Right renal cortex interstitium (tissue), 3 donors: ENCODE measurements at regions not wholly inside any gene's neighbourhood (a gene's known extent, or its start where the extent isn't known, plus 50 kb on each side); places are given as distances from the start of the nearest gene placed in this dataset.

Source experiments
- DNase-seq, 3 donors: peaks; one replicate each; pipeline ENCODE4 v3.0.0-alpha.2; 2013; ENCODE audit warnings: low read depth in 3 of 3, low spot score in 2 of 3

DNA sequence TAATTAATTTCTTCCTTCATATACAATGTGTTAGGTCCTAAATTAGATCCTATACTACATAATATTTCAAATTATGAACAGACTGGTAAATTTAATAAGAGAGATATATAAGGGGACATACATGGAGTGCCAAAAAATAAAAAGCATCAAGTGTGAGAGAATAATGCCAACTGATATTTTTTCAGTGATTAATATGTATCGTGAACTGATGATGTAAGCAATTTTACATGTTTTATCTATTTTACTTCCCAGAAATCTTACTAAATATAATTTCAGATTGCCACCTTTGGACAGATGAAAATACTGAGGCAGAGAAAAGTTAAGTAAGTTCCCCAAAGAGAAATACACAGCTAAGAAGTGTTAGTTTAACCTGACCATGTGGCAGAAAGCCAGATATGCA lies 870.8 kb downstream of the SLITRK5 start:
- DNase-seq = no peak

DNA sequence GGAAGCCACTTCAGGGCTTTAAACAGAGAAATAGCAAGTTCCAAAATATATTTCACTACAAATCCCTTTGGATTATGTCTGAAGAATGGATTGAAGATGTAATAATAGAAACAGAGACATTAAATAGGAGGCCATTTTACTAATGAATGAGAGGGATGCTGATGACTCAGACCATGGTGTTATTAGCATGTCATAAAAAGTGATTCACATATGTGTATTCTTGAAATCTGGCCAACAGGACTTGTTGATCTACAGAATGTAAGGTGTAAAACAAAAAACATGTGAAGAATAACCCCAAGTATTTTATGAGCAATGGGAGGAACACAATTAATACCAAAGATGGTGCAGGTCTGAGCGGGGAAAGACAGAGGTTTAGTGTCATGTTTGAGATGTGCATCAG lies 873.7 kb downstream of the SLITRK5 start:
- DNase-seq = no peak

DNA sequence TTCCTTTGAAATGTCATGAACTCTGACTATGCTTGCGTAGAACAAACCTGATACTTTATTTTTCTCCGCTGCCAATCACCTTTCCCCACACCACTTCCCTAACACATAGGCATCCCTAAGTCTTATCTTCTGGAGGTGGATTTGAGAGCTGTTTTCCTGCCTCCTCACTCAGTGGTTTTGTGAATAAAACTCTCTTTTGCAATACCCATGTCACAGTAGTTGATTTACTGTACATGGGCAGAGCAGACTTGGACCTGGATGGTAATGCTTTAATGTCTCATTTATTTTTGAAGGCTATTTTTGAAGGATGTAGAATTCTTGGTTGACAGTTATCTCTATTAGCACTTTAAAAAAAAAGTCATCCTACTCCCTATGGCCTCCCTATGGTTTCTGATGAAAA lies 881.8 kb downstream of the SLITRK5 start:
- no peak for DNase-seq

DNA sequence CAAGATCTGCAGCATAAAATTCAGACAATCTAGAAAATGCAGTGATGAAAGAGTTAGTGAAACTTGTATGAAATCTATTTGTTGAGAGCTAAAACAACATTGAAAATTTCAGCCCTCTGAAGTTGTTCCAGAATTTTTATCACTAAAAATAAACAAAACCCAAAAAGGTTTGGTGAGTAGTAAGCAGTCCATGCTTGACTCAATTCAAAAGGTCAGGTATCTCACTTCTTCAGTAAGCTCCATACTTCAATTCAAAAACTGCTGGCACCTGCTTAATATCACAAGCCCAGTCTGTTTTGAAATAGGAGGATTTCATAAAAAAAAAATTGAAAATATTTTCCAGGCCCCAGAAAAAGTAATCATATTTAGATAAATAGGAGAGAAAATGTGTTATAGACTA lies 894.4 kb downstream of the SLITRK5 start:
- DNase-seq = no peak

DNA sequence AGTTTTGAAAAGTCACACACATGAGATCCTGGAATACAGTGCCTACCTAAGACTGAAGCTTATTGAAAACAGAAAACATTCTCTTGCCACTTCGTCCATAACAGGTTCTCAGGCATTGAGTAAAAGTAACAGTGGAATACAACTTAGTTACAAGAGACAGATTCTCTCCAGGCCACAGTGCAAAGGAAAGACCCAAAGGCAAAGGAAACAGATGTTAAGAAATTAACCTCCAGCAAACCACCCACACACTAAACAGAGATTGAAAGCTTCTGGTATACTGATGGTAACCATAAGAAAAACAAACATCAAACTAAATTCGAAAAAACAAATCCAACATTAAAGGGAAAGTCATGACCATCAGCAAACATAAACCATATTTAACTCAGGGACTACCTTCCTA lies 914.7 kb downstream of the SLITRK5 start:
- DNase-seq = no peak

DNA sequence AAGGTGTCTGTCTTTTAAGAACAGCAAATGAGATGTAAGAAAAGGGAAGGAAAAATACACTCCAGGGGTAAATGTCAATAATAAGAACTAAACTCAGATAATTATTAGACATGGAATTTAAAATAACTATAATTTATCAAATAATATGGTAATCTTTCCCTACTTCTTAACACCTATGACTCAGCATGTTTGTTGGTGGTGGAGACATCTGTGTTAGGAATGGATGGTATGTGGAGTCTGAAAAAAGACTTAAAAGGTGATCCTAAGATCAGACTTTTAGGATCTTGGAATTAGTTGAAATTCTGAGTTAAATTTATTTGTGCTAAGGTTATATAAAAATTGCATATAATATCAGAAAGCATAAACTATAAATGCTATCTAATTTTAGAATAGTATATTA lies 915.1 kb downstream of the SLITRK5 start:
- no peak for DNase-seq

- no peak for DNase-seq
Measured at GRCh38 chr13:88590574-88590973, 919.4 kb downstream of the SLITRK5 start.

DNA sequence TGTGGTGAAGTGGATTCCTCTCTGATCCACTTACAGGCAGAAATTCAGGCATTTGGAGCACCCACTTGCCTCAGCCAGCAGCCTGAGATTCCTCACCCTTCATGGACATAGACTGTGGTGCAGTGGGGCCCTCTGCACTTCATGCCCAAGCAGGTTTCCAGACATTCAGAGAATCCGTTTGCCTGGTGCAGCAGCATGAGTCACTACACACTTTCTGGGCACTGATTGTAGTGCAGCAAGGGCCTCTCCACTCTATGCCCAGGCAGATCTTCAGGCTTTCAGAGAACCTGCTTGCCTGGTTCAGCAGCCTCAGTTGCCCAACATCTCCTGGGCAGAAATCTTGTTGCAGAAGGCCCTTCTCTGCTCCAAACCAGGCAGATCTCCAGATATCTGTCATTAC lies 920.9 kb downstream of the SLITRK5 start:
- no peak for DNase-seq

DNA sequence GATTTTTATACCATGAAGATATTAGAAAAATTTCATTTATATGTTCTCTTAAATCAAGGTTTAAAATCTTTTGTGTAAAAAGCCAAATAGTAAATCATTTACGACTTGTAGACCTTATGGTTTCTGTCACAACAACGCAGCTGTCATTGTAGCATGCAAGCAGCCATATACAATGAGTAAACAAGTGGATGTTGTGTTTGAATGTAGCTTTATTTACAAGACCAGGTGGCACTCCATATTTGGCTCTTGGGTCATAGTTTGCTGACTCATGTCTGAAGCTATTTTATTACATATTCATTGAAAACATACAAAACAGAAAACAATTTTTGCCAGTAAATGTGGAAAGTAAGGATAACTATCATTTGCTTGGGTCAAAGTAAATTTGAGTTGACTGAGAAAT lies 930.8 kb downstream of the SLITRK5 start:
- DNase-seq = no peak

- DNase-seq = no peak
Measured at GRCh38 chr13:88602786-88603777, 931.9 kb downstream of the SLITRK5 start.

GRCh38 chr13:88617176-88617575 lies 946.0 kb downstream of the SLITRK5 start:
- no peak for DNase-seq

DNA sequence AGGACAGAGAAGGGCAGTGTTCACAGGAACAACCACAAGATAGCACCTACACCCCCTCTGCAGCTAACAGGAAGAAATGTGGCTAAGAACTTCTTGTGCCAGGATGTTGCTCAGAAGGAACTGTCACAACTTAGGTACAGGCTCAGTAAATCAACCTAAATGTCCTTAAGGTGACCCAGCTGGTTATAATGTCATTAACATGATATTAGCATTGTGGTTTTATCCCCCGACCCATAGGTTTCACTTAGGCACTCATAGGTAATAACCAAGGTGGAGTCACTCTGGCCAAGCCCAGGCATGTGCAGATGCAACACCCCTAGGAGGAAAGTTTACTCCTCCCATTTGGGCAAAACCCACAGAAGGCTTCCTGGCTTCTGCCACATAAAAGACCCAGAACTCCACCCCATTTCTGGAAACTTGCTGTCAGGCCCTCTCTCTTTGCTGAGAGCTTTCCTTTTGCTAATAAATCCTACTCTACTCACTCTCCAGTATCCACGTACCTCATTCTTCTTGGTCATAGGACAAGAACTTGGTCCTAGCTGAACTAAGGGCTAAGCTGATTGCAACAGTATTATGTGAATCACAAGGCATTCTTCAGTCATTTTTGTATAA lies 951.3 kb downstream of the SLITRK5 start:
- DNase-seq = no peak

- no peak for DNase-seq
Measured at GRCh38 chr13:88623150-88623549, 952.0 kb downstream of the SLITRK5 start.

GRCh38 chr13:88627071-88627470 lies 955.9 kb downstream of the SLITRK5 start:
- no peak for DNase-seq

DNA sequence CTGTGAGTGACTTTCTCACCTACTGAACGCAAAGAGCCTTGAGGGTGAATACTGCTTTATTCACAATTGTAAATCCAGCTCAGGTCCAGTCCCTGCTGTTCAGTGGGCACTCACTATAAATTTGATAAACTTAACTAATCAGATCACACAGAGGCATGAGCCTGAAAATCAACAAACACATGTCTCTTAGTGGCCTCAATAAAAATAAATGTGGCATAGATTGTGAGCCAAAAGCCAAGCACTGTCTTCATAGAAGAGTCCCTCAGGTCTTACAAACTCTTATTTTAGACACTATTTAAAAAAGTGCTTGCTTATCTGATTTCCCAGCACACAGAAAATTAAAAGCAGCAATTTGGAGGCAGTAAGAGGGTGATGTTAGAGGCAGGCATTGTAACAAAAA lies 957.7 kb downstream of the SLITRK5 start:
- no peak for DNase-seq

DNA sequence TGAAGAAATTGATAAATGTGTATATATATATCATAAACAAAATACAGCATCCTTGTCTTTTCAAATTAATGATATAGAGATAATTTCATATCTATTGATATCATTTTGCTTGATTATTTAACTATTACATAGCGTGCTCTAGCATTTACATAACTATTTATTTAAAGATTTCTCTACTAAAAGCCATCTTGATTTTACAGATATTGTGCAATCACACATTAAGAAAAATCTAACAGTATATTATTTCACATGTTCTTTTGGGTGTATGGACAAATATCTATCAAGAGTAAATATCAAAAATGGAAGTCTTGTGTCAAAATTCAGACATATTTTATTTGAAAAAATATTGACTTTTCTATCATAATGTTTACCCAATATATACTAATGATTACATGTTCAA lies 966.8 kb downstream of the SLITRK5 start:
- DNase-seq = no peak

GRCh38 chr13:88643233-88643632 lies 972.1 kb downstream of the SLITRK5 start:
- no peak for DNase-seq

DNA sequence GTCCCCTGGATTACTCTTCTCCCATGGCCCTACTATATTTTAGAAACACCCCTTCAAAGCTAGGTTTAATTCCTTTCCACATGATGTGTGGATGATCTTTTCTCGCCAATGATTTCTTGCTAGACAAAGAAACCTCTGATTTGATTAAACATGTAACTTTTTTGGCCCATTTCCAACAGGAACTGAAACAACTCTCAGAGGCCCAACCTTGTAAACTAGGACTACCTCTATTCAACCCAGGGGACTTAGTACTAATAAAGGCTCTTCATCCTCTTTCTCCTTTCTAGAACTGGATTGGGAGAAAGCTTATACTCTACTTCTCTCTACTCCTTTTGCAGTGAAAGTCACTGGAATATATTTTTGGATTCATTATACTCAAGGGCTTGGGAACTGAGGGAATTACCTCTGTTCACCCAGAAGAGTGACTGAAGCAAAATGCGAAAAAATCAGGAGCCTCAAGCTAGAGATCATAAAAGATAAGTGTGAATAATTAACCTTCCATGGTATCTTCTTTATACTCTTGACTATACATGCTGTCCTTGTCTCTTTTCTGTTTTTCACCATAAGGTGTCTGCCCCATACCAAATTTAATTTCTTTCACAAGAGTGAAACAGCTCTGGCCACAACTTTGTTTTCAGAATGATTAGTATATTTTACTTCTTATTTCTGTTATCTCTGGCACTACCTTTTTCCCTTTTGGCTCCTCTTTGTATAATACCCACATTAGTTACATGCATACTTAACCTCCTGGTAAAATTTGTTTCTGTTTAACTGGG lies 977.6 kb downstream of the SLITRK5 start:
- no peak for DNase-seq

- no peak for DNase-seq
Measured at GRCh38 chr13:88649855-88650254, 978.7 kb downstream of the SLITRK5 start.

- DNase-seq = no peak
Measured at GRCh38 chr13:88651531-88651930, 980.4 kb downstream of the SLITRK5 start.

- no peak for DNase-seq
Measured at GRCh38 chr13:88656751-88657150, 985.6 kb downstream of the SLITRK5 start.
